ENCODE measurements at regions not wholly inside any gene's neighbourhood (a gene's known extent, or its start where the extent isn't known, plus 50 kb on each side); places are given as distances from the start of the nearest gene placed in this dataset.

DNA sequence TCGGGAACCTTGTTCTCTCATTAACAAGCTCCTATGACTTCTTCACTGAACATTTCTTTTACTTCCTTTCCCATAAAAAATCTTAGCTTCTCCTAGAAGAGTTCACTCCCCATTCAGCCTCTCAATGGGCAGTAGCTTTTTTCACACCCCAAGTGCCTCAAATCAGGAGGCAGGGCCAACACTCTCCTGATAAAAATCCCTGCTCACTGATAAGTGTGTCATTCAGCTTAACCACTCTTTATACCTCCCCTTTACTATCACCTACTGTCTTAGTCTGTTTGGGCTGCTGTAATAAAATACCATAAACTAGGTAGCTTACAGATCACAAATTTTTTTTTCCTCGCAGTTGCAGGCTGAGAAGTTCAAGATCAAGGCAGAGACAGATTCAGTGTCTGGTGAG lies 400.4 kb downstream of the WDR72 start:
- TF ChIP-seq, protein P1, sequence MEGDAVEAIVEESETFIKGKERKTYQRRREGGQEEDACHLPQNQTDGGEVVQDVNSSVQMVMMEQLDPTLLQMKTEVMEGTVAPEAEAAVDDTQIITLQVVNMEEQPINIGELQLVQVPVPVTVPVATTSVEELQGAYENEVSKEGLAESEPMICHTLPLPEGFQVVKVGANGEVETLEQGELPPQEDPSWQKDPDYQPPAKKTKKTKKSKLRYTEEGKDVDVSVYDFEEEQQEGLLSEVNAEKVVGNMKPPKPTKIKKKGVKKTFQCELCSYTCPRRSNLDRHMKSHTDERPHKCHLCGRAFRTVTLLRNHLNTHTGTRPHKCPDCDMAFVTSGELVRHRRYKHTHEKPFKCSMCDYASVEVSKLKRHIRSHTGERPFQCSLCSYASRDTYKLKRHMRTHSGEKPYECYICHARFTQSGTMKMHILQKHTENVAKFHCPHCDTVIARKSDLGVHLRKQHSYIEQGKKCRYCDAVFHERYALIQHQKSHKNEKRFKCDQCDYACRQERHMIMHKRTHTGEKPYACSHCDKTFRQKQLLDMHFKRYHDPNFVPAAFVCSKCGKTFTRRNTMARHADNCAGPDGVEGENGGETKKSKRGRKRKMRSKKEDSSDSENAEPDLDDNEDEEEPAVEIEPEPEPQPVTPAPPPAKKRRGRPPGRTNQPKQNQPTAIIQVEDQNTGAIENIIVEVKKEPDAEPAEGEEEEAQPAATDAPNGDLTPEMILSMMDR (IDR thresholded peaks at IDR 0.05; ENCODE audit: partially characterized antibody, unreplicated experiment), result no peak
- Mint-ChIP-seq H3K27ac (ENCODE audit: unreplicated experiment) (no peak overlapping the region), H3K4me3 (ENCODE audit: unreplicated experiment) (no peak overlapping the region), H3K9me3 (ENCODE audit: unreplicated experiment) (peaks cover 2% of the 10 kb centered on the region), H3K27me3 (ENCODE audit: unreplicated experiment) (no peaks in the 10 kb centered on the region), H3K36me3 (ENCODE audit: unreplicated experiment) (no peaks in the 10 kb centered on the region), H3K4me1 (ENCODE audit: low read depth, unreplicated experiment) (no peaks in the 10 kb centered on the region)
- DNase-seq, result no peak

DNA sequence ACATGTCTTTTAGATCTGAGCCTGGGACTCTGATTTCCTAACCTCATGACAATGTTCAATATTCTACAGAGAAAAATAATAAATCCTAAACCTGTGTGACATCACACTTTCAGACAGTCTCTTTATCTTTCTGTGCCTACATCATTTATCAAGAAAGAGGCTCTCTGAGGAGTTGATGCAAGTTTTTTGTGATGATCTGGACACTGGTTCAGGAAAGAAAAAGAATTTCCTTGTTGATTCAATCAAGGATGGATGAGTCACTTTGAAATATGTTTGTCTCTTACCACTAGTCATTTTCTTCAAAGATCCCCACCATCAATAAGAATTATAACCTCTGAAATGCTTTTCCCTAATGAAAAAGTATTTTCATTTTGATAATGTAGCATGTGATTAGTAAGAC lies 404.6 kb downstream of the WDR72 start:
- H3K9me3 Mint-ChIP-seq (ENCODE audit: unreplicated experiment), result peaks cover 2% of the 10 kb centered on the region
- no peak overlapping the region for H3K4me3 Mint-ChIP-seq (ENCODE audit: unreplicated experiment)
- H3K27ac Mint-ChIP-seq (ENCODE audit: unreplicated experiment), result no peak overlapping the region
- TF ChIP-seq, protein P1 (IDR thresholded peaks at IDR 0.05; ENCODE audit: partially characterized antibody, unreplicated experiment), result no peak
- H3K4me1 Mint-ChIP-seq (ENCODE audit: low read depth, unreplicated experiment), result no peaks in the 10 kb centered on the region
- H3K36me3 Mint-ChIP-seq (ENCODE audit: unreplicated experiment), result no peaks in the 10 kb centered on the region
- no peaks in the 10 kb centered on the region for H3K27me3 Mint-ChIP-seq (ENCODE audit: unreplicated experiment)
- DNase-seq, result no peak

DNA sequence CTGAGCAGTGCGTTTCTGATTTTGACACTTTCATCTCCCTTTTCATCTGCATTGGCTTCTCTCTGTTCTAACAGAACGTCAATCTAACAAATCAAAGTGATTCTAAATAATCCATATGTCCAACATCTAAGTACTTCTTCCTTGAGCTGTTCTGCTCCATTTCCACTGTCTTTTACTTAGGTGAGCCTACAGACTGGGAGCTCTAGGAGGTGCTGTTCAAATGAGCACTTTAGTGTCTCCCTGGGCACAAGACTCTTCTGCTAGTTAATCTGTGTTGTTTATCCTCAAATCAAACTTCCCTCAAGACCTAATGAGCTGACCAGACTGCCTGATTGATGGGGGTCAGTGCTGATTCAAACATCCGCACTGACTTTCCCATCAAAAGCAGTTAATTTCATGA lies 408.1 kb downstream of the WDR72 start:
- Mint-ChIP-seq H3K9me3 (ENCODE audit: unreplicated experiment) (no peaks in the 10 kb centered on the region), H3K27me3 (ENCODE audit: unreplicated experiment) (no peaks in the 10 kb centered on the region), H3K27ac (ENCODE audit: unreplicated experiment) (no peak overlapping the region), H3K4me3 (ENCODE audit: unreplicated experiment) (no peak overlapping the region), H3K36me3 (ENCODE audit: unreplicated experiment) (no peaks in the 10 kb centered on the region), H3K4me1 (ENCODE audit: low read depth, unreplicated experiment) (no peaks in the 10 kb centered on the region)
- TF ChIP-seq, protein P1 (IDR thresholded peaks at IDR 0.05; ENCODE audit: partially characterized antibody, unreplicated experiment), result no peak
- no peak for DNase-seq

DNA sequence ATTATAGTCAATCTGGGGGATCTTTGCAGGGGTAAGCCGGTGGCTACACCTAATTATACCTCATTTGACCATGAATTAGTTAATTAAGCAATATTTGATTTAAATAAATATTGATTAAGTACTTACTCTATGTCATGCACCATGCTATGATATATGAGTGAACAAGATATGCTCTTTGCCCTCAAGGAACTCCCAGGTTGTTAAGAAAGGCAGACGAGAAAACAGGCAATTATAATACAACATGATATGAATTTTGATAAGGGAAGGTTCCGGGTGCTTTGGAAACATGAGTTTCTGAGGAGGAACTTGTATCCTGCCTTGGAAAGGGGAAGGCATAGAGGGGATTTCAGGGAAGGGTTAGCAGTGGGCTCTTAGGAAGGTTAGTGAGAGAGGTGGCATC lies 412.9 kb downstream of the WDR72 start:
- TF ChIP-seq, protein P1 (IDR thresholded peaks at IDR 0.05; ENCODE audit: partially characterized antibody, unreplicated experiment), result no peak
- Mint-ChIP-seq H3K4me3 (ENCODE audit: unreplicated experiment) (no peak overlapping the region), H3K9me3 (ENCODE audit: unreplicated experiment) (no peaks in the 10 kb centered on the region), H3K4me1 (ENCODE audit: low read depth, unreplicated experiment) (no peaks in the 10 kb centered on the region), H3K36me3 (ENCODE audit: unreplicated experiment) (no peaks in the 10 kb centered on the region), H3K27me3 (ENCODE audit: unreplicated experiment) (peaks cover 2% of the 10 kb centered on the region), H3K27ac (ENCODE audit: unreplicated experiment) (no peak overlapping the region)
- DNase-seq, result no peak

DNA sequence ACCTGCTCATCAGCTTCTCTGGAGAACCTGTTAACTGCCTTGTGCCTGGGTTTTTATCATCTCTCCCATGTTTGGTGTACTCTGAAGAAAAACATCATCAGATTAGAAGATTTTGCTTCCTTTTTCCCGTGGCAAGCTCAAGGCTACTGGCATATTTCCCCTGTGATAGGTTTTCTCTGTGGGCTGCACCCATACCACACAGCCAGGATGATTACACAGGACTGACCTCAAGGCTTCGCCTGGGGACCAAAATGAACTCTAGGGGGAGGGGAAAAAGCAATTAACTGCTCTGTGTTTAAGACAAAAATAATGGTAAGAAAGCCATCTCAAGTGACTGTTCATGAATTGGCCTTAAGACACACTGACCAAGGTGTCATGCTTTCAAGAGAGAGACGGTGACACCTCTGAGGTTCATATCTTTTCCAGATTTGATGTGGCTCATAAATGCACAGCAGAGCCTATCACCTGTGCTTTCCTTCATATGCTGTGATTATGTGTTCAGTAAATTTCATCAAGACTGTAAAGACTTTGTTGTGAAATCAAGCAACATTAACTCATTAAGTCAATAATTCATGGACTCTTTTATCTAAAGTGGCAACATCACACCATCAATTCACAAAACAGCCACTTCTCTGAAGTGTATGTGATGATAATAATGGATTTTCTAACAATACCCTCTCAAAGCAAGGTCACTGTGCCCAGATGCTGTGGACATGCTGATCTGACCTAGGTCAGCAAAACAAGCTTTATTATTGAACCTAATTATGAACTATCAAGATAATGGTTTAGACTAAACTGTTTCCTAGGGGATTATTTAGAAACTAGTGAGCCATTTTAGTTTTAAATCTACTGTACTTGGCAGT lies 427.9 kb downstream of the WDR72 start:
- no peaks in the 10 kb centered on the region for H3K9me3 Mint-ChIP-seq (ENCODE audit: unreplicated experiment)
- no peaks in the 10 kb centered on the region for H3K36me3 Mint-ChIP-seq (ENCODE audit: unreplicated experiment)
- no peaks in the 10 kb centered on the region for H3K27me3 Mint-ChIP-seq (ENCODE audit: unreplicated experiment)
- DNase-seq, result no peak
- H3K27ac Mint-ChIP-seq (ENCODE audit: unreplicated experiment), result no peak overlapping the region
- no peak overlapping the region for H3K4me3 Mint-ChIP-seq (ENCODE audit: unreplicated experiment)
- TF ChIP-seq, protein P1 (IDR thresholded peaks at IDR 0.05; ENCODE audit: partially characterized antibody, unreplicated experiment), result no peak
- H3K4me1 Mint-ChIP-seq (ENCODE audit: low read depth, unreplicated experiment), result peaks cover 3% of the 10 kb centered on the region

All from glutamatergic neuron (in vitro differentiated cells).